ENCODE measurements at regions not wholly inside any gene's neighbourhood (a gene's known extent, or its start where the extent isn't known, plus 50 kb on each side); places are given as distances from the start of the nearest gene placed in this dataset.

GRCh38 chr7:46685051-46685450 is 764.0 kb upstream of the IGFBP3 start:
- TF ChIP-seq GABPA (IDR thresholded peaks at IDR 0.05 in 1 of 2, conservative IDR thresholded peaks at IDR 0.05 in 1 of 2) (no peak), CTCF (IDR thresholded peaks at IDR 0.05; ENCODE audit: low read depth, low read length, missing input control) (peak; percentile 37), EGR1 (IDR thresholded peaks at IDR 0.05; ENCODE audit: low read depth in 2 of 2) (no peak), JUND (IDR thresholded peaks at IDR 0.05) (no peak), YY1 (IDR thresholded peaks at IDR 0.05) (no peak), MAX (IDR thresholded peaks at IDR 0.05) (no peak), RAD21 (IDR thresholded peaks at IDR 0.05) (peak; percentile 77 to 81), TAF1 (conservative IDR thresholded peaks at IDR 0.05) (no peak)

Measured in liver (tissue), 3 donors.